HG03280 (cell line): ENCODE measurements at regions not wholly inside any gene's neighbourhood (a gene's known extent, or its start where the extent isn't known, plus 50 kb on each side); places are given as distances from the start of the nearest gene placed in this dataset.
"Not testable (repeated sequence)": the region's sequence is repeated elsewhere in the genome, so short reads cannot be mapped to it uniquely, and the experiment has no call there.

Source experiments
- ATAC-seq: cut with Tn5 transposase; IDR thresholded peaks from one replicate; pipeline ENCODE4 v1.9.1; 2021; ENCODE audit warnings: mild to moderate bottlenecking, moderate library complexity; ENCODE audit not compliant: unreplicated experiment

DNA sequence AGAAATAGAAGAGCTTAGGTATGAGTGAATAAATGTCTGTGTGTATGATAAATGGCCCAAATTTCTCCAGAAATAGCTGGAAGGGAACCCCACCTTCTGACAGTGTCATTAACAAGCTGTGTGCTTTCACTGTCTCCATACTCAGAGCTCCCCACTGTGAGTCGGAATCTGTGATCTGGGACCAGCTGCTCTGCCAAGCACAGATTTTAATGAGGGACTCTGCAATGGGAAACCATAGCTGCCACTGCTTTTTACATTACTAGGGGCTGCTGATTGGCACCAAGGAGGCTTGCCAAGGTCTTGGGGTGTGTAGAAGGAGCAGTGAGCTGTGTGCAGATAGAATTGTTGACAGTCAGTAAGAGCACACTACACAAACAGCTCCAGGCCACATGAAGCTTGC lies 244.2 kb upstream of the CCDC196 start:
- no peak for ATAC-seq

DNA sequence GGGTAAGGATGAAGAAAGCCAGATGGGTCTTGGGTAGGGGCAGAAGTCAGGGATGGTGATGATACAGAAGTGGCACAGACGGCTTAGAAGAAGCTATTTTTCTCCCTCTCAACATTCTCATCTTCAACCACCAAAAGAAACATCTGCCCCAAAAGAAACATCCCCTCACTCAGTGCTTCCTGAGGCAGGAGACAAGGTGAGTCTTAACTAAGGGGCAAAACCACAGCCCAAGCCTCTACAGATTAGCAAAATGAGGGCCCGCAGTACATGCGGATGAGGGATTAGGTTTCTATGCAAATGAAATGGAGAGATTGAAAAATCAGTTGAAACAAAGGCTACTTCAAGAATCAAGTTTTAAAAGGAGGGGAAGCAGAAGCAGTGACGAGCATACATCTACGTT lies 241.3 kb upstream of the CCDC196 start:
- no peak for ATAC-seq

DNA sequence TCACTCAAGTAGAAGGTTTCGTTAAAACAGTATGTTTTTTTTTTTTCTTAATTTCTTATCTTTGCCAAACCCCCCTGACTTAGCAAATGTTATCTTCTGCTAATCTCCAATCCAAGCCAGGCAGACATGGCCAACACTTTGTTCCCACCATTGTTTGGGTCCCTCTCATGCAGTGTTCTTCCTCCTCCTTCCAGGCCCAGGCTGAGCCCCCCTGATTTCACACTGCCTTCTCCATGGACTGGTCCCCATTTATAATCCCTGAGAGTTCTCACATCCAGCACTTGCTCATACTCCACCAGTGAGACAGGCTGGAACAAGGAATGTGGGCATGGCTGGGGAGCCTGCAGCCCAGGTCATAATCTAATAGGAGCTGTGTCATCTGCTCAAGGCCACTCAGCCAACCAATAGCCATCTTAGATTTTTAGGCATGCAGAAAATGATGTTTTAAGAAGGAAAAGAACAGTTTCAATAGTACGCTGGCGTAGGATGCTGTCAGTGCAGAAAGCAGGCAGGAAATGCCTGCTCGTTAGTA lies 238.4 kb upstream of the CCDC196 start:
- ATAC-seq, result no peak

GRCh38 chr14:66248256-66248655 lies 237.9 kb upstream of the CCDC196 start:
- ATAC-seq, result no peak

DNA sequence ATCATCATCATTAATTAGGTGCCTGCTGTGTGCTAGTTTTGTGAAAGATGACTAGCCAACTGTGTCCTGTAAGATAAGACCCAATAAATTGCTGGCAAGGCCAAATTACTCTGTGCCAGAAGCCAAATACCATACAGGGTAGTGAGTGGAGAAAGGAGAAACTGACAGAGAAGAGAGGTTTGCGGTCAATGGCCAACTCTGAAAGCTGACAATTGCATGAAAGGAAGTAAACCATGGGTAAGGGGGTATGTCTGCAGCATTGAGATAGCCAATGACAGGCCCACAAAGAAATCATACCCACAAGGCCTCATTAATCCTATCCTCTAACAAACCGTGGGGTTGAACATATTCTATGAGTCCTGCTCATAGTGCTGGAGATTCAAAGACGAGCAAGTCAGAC lies 236.6 kb upstream of the CCDC196 start:
- ATAC-seq, result no peak

- no peak for ATAC-seq
These were observed 232.1 kb upstream of the CCDC196 start for GRCh38 chr14:66254038-66254437.

DNA sequence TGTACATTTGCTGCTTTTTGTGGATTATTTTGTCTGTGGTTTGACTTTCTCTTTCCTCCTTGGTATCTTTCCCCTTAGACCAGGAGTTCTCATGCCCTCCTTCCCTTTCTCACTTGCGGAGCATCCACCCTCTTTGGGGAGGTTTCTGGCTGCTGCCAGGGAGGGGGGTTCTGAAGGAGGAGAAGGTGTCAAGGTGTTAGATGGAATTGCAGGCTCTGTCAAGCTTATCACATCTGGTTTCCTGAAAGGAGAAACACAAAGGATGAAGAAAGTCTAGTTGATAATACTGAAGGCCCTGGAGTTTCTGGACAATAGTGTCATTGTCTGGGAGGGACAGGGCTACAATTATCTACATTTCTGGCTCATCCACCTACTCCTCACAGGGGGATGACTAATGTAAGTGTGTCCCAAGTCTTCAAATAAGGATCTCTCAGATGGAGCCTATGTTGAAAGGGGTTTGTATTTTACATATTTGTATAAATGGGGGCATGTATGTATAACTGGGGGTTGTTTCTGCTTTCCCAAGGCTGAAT lies 217.3 kb upstream of the CCDC196 start:
- no peak for ATAC-seq

DNA sequence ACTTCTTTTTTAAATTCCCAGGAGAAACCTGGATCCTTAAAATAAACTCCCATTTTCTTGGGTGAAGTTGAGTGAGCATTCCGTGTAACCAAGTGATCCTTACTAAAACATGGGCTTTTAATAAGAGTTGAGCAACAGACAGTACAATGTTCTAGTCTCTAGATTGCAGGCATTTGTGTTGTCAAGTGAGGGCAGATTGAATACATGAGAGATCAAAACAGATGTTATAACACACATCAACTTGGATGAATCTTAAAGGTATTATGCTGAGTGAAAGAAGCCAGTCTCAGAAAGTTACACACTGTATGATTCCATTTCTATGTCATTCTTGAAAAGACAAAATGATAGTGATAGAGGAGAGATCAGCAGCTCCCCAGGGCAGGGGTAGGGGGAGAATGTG lies 213.9 kb upstream of the CCDC196 start:
- ATAC-seq, result no peak

GRCh38 chr14:66273261-66273832 lies 212.8 kb upstream of the CCDC196 start:
- ATAC-seq, result no peak

DNA sequence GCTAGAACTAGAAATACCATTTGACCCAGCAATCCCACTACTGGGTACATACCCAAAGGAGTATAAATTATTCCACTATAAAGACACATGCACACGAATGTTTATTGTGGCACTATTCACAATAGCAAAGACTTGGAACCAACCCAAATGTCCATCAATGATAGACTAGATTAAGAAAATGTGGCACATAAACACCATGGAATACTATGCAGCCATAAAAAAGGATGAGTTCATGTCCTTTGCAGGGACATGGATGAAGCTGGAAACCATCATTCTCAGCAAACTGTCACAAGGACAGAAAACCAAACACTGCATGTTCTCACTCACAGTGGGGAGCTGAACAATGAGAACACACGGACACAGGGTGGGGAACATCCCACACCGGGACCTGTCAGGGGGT lies 207.8 kb upstream of the CCDC196 start:
- not testable (repeated sequence) for ATAC-seq

GRCh38 chr14:66281036-66281776 lies 205.0 kb upstream of the CCDC196 start:
- ATAC-seq, result no peak

DNA sequence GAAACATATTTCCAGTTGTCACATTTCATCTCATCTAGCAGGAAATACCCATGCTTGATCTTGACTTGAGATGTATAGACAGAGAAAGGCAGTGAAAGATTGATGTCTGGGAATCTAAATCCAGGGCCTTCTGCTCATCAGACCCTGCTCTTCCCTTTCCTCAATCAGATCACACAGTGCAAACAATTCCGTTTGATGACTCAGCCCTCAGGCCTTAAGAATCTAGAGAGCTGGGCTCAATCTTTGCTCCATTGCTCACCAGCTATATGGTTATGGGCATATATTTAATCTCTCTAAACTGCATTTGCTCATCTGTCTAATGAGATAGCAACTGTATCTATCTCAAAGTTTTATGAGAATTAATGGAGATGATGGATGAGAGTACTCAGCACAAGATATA lies 201.8 kb upstream of the CCDC196 start:
- ATAC-seq, result no peak

GRCh38 chr14:66288511-66288910 lies 197.7 kb upstream of the CCDC196 start:
- no peak for ATAC-seq

DNA sequence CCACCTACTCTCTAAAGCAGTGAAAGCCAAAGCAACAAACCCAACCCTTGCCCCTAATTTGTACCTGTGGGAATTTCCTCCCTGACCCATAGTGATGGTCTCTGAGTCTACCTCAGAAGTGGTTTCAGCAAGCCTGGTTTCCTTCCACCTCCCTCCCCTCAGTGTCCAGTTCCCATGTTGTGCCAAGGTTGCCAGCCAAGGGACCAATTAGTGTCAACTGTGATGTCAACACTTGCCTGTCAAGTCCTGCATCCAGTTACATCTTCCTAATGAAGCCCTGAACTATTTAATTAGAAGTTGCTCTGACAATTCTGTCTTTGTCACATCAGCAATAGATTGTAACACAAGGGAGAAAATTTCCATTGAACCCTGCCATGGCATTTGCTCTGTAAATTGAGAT lies 194.4 kb upstream of the CCDC196 start:
- ATAC-seq, result no peak

- no peak for ATAC-seq
These were observed 192.6 kb upstream of the CCDC196 start for GRCh38 chr14:66293533-66294105.

DNA sequence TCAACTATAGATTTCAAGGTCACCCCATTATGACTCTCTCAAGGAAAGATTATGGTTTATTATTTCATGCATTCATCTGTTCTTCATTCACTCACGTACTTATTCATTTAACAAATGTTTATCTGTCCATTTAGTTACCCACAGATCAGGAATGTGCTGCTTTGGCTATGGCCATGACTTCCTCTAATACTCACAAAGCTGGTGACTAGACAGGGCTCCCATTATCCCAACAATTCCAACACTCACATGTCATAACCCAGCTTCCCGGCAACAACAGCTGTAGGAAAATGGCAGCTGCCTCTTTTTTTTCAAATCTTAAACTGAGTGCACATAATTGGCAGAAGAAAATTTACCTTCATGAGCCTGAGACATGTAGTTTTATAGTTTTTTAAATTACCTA lies 190.8 kb upstream of the CCDC196 start:
- ATAC-seq, result no peak

- no peak for ATAC-seq
These were observed 185.3 kb upstream of the CCDC196 start for GRCh38 chr14:66300886-66301285.

GRCh38 chr14:66306101-66306500 lies 180.1 kb upstream of the CCDC196 start:
- no peak for ATAC-seq

GRCh38 chr14:66311058-66311457 lies 175.1 kb upstream of the CCDC196 start:
- no peak for ATAC-seq

DNA sequence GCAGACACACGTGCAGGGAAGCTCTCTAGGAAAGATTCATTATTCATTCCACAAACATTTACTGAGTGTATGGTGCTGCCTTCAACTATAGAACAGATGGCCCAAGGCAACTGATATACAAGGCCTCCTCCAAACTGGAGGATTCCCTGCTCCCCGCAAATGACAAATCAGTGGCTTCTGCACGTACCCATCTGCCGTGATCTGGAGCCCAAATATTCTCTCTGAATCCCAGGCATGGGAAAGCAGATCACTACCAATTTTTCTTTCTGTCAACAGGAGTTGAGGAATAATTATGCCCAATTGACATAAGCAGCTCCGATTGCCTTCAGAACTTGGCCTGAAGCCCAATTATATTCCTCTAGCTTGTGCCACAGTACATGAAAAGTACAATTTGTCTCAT lies 174.2 kb upstream of the CCDC196 start:
- no peak for ATAC-seq

DNA sequence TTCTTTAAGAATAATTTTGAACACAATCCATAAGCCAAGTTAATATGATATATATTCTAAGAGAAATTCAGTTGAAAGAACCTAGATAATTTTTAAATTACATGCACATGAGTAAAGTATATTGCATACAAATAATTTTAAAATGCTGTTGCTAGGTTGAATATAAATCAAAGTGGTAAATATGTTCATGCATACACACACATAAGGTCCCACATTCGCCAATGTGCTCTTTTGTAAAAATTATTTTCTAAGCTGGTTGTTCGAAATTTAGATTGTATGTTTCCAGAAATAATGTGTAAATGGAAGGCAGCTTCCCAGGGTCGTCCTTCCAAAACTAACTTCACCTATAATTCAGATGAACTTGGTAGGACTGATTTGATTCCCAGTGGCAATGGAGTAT lies 173.7 kb upstream of the CCDC196 start:
- ATAC-seq, result no peak

- ATAC-seq, result no peak
These were observed 171.1 kb upstream of the CCDC196 start for GRCh38 chr14:66315098-66315497.
